ENCODE measurements at regions not wholly inside any gene's neighbourhood (a gene's known extent, or its start where the extent isn't known, plus 50 kb on each side); places are given as distances from the start of the nearest gene placed in this dataset.

GRCh38 chr1:198864695-198865094, 225.9 kb downstream of the PTPRC start:
- TF ChIP-seq REST (IDR thresholded peaks at IDR 0.05; ENCODE audit: borderline replicate concordance) (no peak), CTCF (IDR thresholded peaks at IDR 0.05; ENCODE audit: poor library complexity, severe bottlenecking) (no peak)

Measured in neural cell (in vitro differentiated cells).